ENCODE measurements at regions not wholly inside any gene's neighbourhood (a gene's known extent, or its start where the extent isn't known, plus 50 kb on each side); places are given as distances from the start of the nearest gene placed in this dataset.
"Not testable (repeated sequence)": the region's sequence is repeated elsewhere in the genome, so short reads cannot be mapped to it uniquely, and the experiment has no call there.

- DNase-seq, result no peak
These were observed 357.5 kb upstream of the FAM47C start for GRCh38 chrX:36650622-36651021.

DNA sequence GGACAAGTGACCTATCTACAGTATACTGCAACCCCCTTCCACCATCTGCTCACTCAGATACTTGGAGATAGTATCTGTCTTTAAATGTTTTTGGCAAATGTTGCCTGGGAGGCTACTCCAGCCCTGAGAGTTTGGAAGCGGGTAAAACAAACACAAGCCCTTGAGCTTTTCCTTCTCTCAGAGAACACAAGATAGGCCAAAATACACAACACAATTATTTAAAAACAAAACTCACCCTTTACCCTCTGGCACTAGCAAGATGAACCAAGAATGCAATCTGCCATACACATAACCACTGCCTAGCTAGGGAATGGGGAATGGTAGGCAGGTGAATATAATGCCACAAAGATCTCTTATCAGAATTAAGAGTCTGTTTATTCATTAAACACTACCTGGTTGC lies 324.7 kb upstream of the FAM47C start:
- no peak for DNase-seq

DNA sequence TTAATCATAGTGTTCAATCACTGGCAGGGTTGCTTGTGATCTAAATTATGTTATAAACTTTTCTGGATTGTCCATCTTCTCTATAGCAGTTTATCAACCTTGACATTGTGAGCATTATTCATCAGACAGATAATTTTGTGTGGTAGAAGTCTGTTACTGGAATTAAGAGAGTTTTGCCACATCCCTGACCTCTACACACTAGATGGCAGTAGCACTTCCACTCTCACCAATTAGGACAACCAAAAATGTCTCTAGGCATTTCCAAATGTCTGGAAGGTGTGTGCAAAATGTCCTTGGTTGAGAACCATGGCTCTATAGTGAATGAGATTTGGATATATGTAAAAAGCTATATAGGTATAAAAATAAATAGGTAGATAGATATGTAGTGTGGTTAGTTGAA lies 324.1 kb upstream of the FAM47C start:
- DNase-seq, result no peak

DNA sequence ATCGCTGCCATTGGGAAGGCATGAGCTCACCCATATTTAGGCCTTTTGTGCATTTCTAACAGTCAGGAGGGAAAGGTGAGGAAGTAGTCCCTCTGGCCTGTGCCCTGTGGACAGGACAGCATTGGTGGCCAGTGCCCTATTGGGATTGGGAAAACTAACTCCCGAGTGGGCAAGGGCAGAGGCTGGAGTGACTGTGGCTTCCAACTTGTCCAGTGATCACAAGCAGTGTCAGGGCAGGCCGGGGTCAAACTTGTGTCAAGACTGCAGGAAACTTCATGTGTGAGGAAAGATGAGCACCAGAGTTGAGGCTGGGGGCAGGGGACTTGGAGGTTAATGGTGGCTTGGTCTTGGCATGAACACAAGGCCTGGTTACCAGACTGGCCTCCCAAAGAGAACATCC lies 286.2 kb upstream of the FAM47C start:
- DNase-seq, result no peak

GRCh38 chrX:36753602-36754001 lies 254.6 kb upstream of the FAM47C start:
- DNase-seq, result peak in 16 of 58 donors; percentile 0 to 28 (median 0)

DNA sequence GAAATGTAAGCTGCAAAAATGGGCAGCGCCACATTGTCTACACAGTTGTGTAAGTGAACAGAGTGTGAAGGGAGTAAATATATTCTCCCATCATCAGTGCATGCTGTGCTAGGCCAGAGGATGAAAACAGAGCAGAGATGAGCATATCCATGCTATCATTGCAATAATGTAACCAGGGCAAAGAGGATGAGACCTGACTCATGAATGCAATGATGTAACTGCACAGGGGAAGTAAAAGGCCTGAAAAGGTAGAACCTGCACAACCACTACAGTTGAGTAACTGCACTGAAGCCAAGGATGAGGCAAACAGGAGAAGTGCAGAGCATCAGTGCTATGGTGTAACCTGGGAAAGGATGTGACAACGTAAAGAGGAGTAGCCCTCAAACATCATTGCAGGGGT lies 220.4 kb upstream of the FAM47C start:
- DNase-seq, result no peak

DNA sequence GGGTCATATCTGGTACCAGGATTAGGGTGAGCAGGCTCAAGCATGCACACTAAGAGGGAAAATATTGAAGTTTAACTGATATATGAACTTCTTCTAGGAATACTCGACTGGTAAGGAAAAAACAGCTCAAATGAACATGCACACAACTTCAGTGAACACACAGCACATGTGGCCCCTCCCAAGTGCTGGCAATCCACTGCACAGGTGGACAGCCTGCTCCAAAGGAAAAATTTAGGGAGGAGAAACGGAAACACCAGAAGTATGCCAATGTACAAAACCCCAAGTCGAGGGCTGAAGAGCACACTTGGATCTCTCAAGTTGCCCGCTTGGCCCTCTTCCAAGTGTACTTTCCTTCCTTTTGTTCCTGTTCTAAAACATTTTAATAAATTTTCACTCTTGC lies 205.0 kb upstream of the FAM47C start:
- DNase-seq, result no peak

- DNase-seq, result no peak
These were observed 204.1 kb upstream of the FAM47C start for GRCh38 chrX:36804066-36804465.

DNA sequence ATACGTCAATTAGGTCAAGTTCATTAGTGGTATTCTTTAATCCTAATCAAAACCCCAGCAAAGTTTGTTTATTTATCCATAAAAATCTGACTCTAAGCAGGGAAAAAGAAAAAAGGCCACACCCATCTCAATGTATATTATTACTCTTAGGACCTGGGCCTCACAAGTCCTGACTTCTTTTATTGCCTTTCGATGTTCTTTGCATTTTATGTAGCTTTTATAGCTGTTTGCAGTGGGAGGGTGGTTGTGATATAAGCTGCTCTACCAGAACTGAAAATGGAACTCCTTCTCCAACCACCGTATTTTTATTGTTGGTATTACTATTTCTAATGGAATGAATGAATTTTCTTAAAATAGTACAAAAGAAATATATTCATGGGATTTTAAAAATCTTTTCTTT lies 163.3 kb upstream of the FAM47C start:
- DNase-seq, result no peak

- DNase-seq, result no peak
These were observed 160.7 kb upstream of the FAM47C start for GRCh38 chrX:36847496-36847895.

DNA sequence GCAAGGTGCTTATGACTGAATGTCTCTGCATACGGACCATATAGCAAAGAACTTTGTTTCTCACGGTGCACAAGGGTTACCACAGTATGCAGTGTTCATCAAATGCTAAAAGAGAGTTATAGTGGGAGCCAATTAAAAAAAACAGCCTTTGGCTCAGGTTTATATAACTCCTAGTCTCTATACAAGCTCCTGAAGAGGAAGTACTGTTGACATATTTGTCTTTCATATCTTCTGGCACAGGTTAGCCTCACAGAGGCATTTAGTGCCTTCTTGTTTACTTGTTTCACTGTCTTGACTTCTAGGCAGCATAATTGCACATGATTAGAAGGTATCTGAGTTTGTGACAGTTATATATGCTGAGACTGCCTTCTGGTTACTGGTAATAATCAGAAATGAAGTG lies 158.8 kb upstream of the FAM47C start:
- no peak for DNase-seq

DNA sequence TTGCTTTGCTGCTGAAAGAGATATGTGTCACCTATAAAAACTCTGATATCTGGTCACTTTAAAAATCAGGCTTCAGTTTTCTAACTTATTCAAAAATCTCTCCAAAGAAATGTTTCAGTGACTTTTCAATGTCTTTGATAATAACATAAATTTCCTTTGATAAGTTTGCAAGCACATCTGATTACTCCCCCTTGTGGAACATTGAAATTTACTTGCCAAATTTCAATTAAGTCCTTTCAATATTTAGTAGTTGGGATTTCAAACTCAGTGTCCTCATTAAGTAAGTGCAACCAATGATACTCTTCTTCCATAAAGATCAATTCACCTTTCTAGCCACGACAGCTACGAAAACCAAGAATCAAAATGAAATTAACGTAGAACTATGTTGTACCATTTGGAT lies 151.3 kb upstream of the FAM47C start:
- no peak for DNase-seq

DNA sequence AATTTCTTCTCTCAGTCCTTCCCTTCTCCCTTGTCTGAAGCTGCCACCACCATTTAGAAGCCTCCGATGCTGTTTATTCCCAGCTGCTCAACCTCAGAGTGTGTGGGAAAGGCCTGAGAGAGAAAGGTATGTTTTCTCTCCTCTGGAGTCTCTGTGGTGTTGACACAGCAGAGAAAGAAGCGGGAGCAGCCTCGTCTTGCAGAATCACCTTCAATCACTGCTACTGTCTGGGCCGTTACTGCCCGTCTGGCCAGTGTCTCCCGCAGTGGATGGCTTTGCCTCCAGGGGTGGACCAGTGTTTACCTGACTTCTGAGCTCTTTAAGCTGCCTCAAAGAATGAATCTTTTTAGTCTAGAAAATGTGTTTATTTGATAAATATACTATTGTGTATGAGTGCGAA lies 148.9 kb upstream of the FAM47C start:
- no peak for DNase-seq

DNA sequence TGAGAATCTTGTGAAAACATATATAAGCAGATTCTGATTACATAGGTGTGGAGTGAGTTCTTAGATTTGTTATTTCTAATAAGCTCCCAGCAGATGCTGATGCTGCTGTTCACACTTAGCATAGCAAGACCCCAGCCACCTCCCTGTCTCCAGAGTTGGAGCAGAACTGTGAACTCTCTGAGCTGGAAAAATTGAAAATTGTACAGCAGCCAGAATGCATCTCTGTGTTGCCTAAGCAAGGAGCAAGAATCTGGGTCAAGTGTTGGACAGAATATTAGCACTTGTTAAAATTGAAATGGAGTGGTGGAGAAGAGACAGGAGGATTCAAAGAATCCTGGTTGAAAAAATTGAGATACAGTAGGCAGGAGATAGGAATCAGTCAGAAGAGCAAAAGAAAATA lies 146.6 kb upstream of the FAM47C start:
- peak in 10 of 58 donors; percentile 0 to 33 (median 0) for DNase-seq

DNA sequence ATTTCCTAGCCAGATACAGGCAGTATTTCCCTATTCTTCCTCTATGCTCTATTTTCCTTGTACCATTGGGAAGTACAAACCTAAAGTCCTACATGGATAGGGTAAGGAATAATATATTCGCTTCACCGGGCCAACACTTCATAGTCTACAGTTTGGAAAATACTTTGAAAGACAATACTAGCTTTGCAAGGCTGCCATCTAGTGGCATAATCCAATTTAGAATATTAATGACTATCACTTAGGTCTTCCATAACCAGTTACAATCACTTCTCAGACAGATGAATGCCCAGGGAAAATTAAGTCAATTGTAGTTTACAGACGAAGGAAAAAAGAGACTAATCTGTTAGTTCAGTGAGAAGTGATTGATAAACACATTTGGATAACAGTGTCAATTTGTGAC lies 141.0 kb upstream of the FAM47C start:
- peak in 2 of 58 donors; percentile 0 to 25 for DNase-seq

- DNase-seq, result no peak
These were observed 139.6 kb upstream of the FAM47C start for GRCh38 chrX:36868592-36868991.

- no peak for DNase-seq
These were observed 138.7 kb upstream of the FAM47C start for GRCh38 chrX:36869457-36869856.

DNA sequence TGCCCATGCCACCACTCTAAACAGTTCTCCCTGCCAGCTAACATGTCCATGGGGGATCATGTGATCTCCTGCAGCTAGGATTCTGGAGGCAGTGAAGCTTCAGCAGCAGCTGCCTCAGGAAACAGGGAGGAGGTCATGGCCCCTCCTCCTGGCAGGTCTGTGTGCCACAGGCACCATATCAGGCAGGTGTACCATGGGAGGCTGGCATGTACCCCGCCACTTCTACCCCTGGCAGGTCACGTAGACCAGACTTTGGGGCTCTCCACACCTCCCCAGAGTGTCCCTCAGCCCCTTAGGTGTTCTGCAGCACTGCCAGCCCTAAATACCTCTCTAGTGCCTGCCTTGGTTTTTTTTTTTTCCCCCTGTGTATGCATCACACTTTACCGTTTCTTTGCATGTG lies 110.5 kb upstream of the FAM47C start:
- no peak for DNase-seq

DNA sequence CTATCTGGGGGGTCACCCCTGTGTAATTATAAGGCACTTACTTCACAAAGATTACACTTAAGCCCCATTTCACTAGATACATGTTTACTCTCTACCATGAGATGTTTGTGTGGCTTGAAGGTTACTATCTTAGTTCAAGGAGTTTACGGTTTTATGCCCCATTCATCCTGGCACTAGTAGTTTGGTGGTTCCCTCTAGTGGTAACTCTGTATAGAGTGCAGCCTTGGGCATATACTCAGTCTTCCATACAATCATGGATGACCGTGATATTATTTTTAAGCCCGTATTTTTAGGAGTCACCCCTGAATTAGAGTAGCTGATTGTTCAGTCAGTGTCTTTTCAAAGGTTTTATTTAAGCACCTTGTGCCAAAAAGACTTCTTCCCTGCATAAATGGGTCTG lies 109.9 kb upstream of the FAM47C start:
- DNase-seq, result no peak

DNA sequence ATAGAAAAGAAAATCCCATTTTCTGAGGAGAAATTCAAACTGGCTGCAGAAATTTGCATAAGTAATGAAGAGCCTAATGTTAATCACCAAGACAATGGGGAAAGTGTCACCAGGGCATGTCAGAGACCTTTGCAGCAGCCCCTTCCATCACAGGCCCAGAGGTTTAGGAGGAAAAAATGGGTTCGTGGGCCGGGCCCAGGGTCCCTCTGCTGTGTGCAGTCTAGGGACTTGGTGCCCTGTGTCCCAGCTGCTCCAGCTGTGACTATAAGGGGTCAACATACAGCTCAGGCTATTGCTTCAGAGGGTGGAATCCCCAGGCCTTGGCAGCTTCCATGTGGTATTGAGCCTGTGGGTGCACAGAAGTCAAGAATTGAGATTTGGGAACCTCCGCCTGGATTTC lies 103.6 kb upstream of the FAM47C start:
- not testable (repeated sequence) for DNase-seq

DNA sequence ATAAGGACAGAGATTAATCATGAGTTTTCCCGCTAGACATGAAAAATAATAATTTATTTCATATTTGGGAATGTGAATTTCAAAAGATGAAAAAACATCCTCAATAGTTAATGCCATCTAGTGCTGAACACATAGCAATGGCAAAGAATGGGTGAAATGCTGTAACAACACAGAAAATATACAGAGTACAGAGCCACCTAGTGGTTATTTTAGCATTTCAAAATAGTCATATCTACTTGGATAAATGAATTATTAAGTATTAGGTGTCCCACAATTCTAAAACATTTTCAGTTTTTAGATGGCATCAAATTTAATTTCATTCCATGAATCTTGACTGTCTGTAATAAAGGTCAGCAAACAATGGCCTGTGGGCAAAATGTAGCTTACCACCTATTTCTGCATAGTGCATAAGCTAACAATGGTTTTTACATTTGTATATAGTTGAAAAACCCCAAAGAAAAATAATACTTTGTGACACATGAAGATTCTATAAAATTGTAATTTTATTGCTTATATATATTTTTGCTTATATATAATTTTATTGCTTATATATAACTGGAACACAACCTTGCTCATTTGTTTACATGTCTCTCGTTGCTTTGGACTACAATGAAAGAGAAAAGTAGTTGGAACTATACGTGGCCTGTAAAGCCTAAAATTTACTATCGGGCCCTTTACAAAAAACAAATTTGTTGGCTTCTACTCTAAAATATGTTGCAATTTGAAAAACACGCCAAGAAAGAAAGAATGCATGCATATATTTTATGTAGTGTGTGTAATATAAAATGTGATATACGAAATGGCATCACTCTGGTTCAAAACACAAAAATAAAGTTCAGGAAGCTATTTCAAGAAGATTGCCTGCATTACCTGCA lies 99.1 kb upstream of the FAM47C start:
- no peak for DNase-seq

DNA sequence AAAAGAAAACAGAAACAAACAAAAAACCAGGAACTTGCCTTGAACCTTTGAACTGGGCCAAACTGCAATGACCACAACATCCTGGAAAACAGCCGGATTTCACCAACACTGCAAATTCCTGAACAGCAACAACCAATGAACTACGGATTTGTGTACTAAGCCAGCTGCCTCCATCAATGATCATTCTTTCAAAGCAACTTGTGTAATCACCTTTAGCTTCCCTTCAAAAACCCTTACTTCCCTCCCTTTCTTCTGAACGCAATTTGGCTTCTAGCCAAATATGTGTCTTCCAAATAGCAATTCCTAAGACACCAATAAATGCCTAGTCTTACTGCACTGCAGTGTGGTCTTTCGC lies 98.5 kb upstream of the FAM47C start:
- DNase-seq, result no peak

DNA sequence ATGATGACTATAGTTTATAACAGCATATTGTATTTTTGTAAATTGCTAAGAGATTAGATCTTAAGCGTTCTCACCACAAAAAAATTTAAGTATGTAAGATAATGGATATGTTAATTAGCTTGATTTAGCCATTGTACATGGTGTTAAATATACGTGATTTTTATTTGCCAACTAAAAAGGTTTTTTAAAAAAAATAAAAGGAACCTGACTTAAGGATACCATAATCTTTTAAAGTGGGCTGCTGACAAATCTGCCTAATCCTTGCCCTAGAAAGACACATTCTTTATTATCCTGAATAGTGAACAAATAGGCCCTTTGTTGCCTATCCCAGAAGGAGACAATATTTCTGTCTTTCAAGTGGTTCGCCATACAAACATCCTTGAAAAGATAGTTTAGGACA lies 94.6 kb upstream of the FAM47C start:
- no peak for DNase-seq

DNA sequence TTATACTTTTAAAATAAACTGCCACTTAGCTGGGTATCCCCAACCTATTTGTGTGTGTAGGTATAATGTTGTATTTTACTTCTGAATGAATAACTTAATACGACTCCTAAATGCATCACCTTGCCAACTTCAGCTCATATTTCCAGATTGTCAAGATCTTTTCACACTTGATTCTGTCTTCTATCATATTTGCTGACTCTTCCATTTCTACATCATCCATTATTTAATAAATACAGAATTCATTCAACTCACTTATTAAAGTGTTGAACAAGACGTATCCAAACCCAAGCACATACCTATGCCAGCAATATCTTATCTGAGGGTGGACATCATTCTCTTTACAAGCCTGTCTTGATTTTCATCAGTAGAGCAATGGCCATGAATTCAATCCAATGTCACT lies 91.2 kb upstream of the FAM47C start:
- DNase-seq, result no peak

Data from anterior cingulate cortex (tissue), 58 donors.